Body of pancreas (tissue), 4 donors: ENCODE measurements at regions not wholly inside any gene's neighbourhood (a gene's known extent, or its start where the extent isn't known, plus 50 kb on each side); places are given as distances from the start of the nearest gene placed in this dataset.

Source experiments
- POLR2A ChIP-seq, 3 donors: fragments of 450-650 bp; IDR thresholded peaks; one replicate each; pipeline ENCODE4 v1.6.1; 2016; ENCODE audit warnings: antibody characterized with exemption in 3 of 3, mild to moderate bottlenecking in 2 of 3
- TF ChIP-seq, protein P1 (sequence below), 7 experiments: fragments of 450-650 bp in 4 of 7; fragments of 200-600 bp in 3 of 7; sonication (generic) in 3 of 7; IDR thresholded peaks; one replicate each; pipeline ENCODE4 v1.5.1; 2016 to 2019; ENCODE audit warnings: antibody characterized with exemption in 7 of 7

DNA sequence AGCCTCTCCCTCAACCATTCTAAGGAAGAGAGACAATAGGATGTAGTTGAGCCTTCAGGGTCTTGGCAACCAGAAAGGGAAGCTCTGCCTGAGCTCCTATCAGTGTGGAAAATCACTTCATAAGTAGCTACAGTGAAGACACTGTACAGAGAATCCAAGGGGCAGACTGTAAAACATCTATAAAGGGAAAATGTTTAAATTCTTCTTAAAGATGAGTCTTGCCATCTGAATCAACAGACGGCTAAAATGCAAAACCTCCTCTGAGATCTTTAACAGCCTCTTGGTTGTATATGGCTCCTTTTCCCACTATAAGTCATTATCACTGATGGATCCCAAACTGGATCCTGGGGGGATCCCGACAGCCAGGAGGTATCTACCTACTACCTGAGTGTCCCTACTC, 239.2 kb upstream of the SOX9 start:
- TF ChIP-seq, protein P1, sequence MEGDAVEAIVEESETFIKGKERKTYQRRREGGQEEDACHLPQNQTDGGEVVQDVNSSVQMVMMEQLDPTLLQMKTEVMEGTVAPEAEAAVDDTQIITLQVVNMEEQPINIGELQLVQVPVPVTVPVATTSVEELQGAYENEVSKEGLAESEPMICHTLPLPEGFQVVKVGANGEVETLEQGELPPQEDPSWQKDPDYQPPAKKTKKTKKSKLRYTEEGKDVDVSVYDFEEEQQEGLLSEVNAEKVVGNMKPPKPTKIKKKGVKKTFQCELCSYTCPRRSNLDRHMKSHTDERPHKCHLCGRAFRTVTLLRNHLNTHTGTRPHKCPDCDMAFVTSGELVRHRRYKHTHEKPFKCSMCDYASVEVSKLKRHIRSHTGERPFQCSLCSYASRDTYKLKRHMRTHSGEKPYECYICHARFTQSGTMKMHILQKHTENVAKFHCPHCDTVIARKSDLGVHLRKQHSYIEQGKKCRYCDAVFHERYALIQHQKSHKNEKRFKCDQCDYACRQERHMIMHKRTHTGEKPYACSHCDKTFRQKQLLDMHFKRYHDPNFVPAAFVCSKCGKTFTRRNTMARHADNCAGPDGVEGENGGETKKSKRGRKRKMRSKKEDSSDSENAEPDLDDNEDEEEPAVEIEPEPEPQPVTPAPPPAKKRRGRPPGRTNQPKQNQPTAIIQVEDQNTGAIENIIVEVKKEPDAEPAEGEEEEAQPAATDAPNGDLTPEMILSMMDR (IDR thresholded peaks at IDR 0.05): no peak
- no peak for TF ChIP-seq POLR2A (IDR thresholded peaks at IDR 0.05)
